GM12801 (cell line): ENCODE measurements at regions not wholly inside any gene's neighbourhood (a gene's known extent, or its start where the extent isn't known, plus 50 kb on each side); places are given as distances from the start of the nearest gene placed in this dataset.

Experiments
- TF ChIP-seq, protein P1 (sequence below): IDR thresholded peaks from one replicate; pipeline ENCODE4 v1.5.1; 2011; ENCODE audit warnings: control low read depth; ENCODE audit not compliant: insufficient read length; ENCODE audit errors: extremely low read depth

DNA sequence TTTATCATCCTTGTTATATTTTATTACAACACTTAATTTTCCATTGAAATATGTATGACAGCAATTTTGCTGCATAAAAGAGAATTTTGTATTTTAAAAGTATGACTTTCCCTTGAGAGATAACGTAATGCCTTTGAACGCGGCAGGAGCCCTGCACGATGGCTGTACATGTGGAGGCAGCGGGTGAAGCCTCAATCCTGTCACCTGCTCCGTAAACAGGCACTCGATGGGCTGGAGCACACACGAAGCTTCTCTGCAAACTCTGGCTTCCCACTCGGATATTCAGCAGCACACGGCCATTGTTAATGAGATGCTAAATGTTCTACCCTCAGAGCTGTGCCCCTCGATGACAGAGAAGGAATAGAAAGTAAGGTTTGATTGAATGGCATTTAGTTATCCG, 184.4 kb downstream of the RTP5 start:
- TF ChIP-seq, protein P1, sequence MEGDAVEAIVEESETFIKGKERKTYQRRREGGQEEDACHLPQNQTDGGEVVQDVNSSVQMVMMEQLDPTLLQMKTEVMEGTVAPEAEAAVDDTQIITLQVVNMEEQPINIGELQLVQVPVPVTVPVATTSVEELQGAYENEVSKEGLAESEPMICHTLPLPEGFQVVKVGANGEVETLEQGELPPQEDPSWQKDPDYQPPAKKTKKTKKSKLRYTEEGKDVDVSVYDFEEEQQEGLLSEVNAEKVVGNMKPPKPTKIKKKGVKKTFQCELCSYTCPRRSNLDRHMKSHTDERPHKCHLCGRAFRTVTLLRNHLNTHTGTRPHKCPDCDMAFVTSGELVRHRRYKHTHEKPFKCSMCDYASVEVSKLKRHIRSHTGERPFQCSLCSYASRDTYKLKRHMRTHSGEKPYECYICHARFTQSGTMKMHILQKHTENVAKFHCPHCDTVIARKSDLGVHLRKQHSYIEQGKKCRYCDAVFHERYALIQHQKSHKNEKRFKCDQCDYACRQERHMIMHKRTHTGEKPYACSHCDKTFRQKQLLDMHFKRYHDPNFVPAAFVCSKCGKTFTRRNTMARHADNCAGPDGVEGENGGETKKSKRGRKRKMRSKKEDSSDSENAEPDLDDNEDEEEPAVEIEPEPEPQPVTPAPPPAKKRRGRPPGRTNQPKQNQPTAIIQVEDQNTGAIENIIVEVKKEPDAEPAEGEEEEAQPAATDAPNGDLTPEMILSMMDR = no peak

- TF ChIP-seq, protein P1 = no peak
These were observed 184.9 kb downstream of the RTP5 start for GRCh38 chr2:242054406-242054805.

DNA sequence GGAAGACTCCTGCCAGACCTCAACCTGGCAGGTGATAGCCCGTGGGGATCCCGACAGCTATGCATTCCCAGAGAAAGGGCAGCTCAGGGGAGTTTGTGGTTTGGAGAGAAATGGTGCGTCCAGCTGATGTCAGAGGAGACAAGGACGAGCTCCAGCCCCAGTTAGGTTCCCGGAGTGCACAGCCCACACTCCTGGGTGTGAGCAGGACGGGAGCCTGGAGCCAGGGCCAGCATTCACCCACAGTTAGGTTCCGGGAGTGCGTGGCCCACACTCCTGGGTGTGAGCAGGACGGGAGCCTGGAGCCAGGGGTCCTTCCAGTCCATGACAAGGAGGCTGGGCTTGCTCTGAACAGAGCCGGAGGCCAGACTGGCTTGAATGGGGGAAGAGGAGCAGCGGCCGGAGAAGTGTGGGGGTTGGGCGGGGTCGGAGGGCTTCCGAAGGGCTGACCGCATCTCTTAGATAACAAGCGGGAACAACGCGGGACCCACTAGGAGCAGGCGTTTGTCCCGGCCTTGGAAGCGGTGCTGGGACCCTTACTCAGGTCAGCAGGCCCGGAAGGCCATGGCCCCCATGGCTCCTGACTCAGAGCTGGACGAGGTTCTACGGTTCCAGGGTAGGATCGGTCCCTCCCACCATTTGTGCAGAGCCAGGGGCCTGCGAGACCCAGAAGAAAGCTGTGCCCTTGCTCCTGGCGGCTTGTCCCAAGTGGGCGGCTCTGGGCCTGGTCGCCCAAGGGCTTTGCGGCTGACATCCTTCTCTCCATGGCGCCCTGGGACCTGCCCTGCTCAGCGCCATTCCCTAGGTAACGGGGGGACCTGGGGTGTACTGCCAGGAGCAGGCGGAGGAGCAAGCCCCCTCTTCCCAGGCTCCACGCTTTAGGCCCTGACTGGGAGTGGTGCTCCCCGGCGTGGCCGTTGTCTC, 185.6 kb downstream of the RTP5 start:
- TF ChIP-seq, protein P1 = no peak

DNA sequence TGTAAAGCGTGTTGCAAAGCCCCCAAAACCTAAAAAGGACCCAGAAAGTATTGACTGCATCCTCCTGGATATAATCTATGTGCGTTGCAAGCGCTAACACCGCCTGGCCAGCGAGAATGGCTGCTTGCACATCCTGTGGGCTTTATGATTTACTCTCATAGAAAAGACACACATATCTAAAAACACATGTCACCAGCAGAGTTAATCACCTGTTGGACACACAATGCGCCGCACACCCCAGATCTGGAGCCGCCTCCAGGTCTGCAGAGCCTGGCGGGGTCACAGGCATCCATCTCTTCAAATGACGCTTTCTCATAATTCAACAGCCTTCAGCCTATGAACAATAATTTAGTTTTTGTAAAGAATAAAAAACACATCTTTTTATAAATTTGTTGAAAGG, 186.5 kb downstream of the RTP5 start:
- TF ChIP-seq, protein P1 = no peak

- TF ChIP-seq, protein P1 = no peak
These were observed 187.3 kb downstream of the RTP5 start for GRCh38 chr2:242056785-242057184.

- TF ChIP-seq, protein P1 = no peak
These were observed 188.0 kb downstream of the RTP5 start for GRCh38 chr2:242057379-242058040.

DNA sequence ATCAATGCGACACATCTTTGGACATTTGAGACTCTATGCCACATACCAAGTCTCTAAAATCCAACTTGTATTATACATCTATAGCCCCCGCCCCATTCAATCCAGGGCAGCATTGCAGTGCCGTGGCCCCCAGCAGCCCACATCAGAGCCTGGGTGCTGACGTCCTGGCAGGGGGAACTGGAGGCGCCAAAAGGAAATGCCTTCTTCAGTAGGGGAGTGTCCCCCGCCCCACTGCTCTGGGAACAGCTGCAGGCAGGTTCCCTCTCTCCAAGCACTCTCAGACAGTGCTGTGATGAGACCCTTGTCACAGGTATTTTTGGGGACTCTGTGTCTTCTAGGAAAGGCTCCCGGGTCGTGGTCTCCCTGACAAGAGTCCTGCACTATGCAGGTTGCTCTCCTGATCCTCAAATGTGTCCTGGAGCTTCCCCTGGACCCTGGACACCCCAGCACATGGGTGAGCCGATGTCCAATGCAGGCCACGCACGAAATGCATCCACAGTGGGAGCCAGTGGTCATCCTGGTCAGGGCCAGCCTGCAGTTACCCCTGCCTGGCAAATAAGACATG, 188.7 kb downstream of the RTP5 start:
- TF ChIP-seq, protein P1 = no peak
